ENCODE measurements at regions not wholly inside any gene's neighbourhood (a gene's known extent, or its start where the extent isn't known, plus 50 kb on each side); places are given as distances from the start of the nearest gene placed in this dataset.
A peak's percentile ranks its signal among the peaks of the same experiment; 100 is the strongest.
"Not testable (repeated sequence)": the region's sequence is repeated elsewhere in the genome, so short reads cannot be mapped to it uniquely, and the experiment has no call there.

DNA sequence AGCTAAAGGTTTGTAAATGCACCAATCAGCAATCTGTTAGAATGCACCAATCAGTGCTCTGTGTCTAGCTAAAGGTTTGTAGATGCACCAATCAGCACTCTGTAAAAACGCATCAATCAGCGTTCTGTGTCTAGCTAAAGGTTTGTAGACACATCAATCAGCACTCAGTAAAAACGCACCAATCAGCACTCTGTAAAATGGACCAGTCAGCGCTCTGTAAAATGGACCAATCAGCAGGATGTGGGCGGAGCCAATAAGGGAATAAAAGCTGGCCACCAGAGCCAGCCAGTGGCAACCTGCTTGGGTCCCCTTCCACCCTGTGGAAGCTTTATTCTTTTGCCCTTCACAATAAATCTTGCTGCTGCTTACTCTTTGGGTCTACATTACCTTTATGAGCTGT is 76.0 kb downstream of the FOXG1 start:
- H3K9me3 ChIP-seq; H3K4me3 ChIP-seq; FAIRE-seq; POLR2A ChIA-PET; H3K27ac ChIP-seq; H3K4me1 ChIP-seq; ATAC-seq; DNase-seq (ENCODE audit: low read depth in 1 of 2, low spot score in 1 of 2); H3K4me2 ChIP-seq; CTCF ChIA-PET: not testable (repeated sequence)
- peak; percentile 48 for TF ChIP-seq MAFK (IDR thresholded peaks at IDR 0.05; ENCODE audit: partially characterized antibody)
- WGBS (ENCODE audit: missing lambda C conversion rate) = 10% methylated on average over 5 of the region's 5 CpGs

DNA sequence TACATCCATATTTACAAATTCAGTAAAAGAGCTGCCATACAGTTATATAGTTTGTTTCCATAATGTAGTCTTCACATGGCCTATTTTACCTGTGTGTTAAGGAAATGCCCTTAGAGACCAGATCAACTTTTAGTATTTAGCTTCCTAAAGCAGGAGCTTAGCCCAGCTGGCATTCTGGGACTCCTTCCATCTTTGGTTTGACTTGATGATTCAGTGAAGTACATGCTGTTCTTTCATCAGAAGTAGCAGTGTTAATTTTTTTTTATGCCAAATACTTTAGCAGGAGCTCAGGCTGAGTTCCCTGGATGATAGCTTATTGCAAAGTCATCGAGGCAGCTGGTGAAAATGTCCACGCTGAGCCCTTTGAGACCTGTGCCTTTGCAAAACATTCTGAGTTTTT is 101.0 kb downstream of the FOXG1 start:
- DNase-seq (ENCODE audit: low read depth in 1 of 2, low spot score in 1 of 2) = no peak
- ChIA-PET POLR2A (no interaction called here), CTCF (no interaction called here)
- H3K4me1 ChIP-seq = no peaks in the 10 kb centered on the region
- 4% methylated on average over 2 of the region's 2 CpGs for WGBS (ENCODE audit: missing lambda C conversion rate)
- no peaks in the 10 kb centered on the region; the same call in 2 of the 3 replicates for H3K9me3 ChIP-seq
- no peak overlapping the region for H3K27ac ChIP-seq
- FAIRE-seq = no peak
- TF ChIP-seq NR3C1 (IDR thresholded peaks at IDR 0.05) (no peak), SREBF2 (IDR thresholded peaks at IDR 0.05) (no peak), RFX5 (IDR thresholded peaks at IDR 0.05) (no peak), RAD21 (conservative IDR thresholded peaks at IDR 0.05 in 1 of 2, IDR thresholded peaks at IDR 0.05 in 1 of 2) (no peak)
- no peak overlapping the region for H3K4me2 ChIP-seq
- no peak for ATAC-seq
- H3K4me3 ChIP-seq = no peak overlapping the region

DNA sequence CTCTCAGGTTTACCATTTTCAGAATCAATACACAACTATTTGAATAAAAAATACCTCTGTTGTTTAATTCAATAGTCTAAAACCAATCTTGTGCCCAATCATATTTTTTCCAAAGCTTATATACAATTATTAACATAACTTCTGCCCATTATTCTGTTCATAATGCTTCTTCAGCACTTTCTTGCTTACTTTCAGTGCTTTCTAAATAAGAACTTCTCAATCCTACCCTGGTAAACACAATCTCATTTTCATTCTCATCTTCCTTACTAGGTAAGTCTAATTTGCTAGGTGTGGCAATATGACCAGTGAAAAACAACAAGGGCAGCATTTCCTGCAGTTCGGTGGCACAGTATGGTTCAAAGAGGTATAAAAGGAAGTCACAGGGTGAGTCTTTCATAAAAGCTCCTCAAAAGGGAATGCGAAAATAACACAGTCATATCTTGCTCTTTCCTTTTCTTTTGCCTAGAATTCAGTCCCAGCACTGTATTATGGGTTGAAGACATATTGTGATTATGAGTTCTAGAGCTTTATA is 103.5 kb downstream of the FOXG1 start:
- H3K4me1 ChIP-seq = no peaks in the 10 kb centered on the region
- CTCF ChIA-PET = interaction anchor here (0.9 kb wide), 1 partner anchor 11 kb away, joined by 3 read pairs; no protein-coding TSS in a partner anchor
- POLR2A ChIA-PET = no interaction called here

DNA sequence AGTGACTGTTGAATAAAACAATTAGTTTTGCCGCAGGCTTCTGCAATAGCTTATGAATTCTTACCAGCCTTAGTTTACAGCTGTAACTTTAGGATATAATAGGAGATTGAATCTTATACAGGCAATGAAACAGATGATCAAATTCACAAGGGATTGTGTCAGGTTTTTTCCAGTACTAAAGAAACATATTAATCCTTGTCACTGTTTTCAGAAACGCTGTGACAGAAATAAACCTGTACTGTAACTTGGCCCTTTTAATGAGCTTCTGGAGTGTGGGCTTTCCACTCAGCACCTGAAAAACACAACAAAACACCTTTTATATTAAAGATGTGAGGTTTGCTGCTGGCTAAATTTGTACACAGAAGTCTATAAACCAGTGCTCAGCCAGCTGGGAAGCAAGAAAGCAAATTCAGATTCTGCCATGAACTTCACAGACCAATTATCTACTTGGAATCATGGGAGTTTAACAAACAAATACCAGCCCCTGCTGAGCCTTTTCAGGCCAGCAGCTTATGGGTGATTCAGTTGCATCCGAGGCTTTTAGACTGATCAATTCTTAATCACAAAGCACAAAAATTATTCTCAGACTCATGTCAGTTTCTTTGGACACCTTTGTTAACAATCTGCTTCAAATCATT is 109.5 kb downstream of the FOXG1 start:
- H3K27ac ChIP-seq = no peak overlapping the region
- DNase-seq (ENCODE audit: low read depth in 1 of 2, low spot score in 1 of 2) = no peak
- ChIA-PET CTCF (no interaction called here), POLR2A (no interaction called here)
- no peaks in the 10 kb centered on the region for H3K9me3 ChIP-seq
- FAIRE-seq = no peak
- H3K4me2 ChIP-seq = no peak overlapping the region
- no peak overlapping the region for H3K4me3 ChIP-seq
- no peak for ATAC-seq
- no peaks in the 10 kb centered on the region for H3K4me1 ChIP-seq
- WGBS (ENCODE audit: missing lambda C conversion rate) = 46% methylated on average over 3 of the region's 3 CpGs
- TF ChIP-seq RARB (CRISPR knock-in tag; IDR thresholded peaks at IDR 0.05) (no peak), EHMT2 (IDR thresholded peaks at IDR 0.05; ENCODE audit: low read depth) (no peak), HOXB13 (CRISPR knock-in tag; IDR thresholded peaks at IDR 0.05; ENCODE audit: low read depth) (no peak), POLR2AphosphoS2 (conservative IDR thresholded peaks at IDR 0.05; ENCODE audit: low read length) (no peak), TP53 (CRISPR knock-in tag; IDR thresholded peaks at IDR 0.05) (no peak), HEYL (CRISPR knock-in tag; IDR thresholded peaks at IDR 0.05) (no peak), NFE2L2 (conservative IDR thresholded peaks at IDR 0.05; ENCODE audit: low read length) (no peak), ESRRA (IDR thresholded peaks at IDR 0.05; ENCODE audit: borderline replicate concordance, low read length) (no peak), CEBPB (IDR thresholded peaks at IDR 0.05) (no peak), HOXB5 (CRISPR knock-in tag; IDR thresholded peaks at IDR 0.05) (no peak), CBX8 (IDR thresholded peaks at IDR 0.05) (no peak), JUN (IDR thresholded peaks at IDR 0.05) (no peak), ZFP36 (IDR thresholded peaks at IDR 0.05; ENCODE audit: borderline replicate concordance, partially characterized antibody) (no peak), FOSL2 (IDR thresholded peaks at IDR 0.05) (no peak), FOSL2 (CRISPR knock-in tag; IDR thresholded peaks at IDR 0.05) (no peak)
- TF ChIP-seq, protein P1, sequence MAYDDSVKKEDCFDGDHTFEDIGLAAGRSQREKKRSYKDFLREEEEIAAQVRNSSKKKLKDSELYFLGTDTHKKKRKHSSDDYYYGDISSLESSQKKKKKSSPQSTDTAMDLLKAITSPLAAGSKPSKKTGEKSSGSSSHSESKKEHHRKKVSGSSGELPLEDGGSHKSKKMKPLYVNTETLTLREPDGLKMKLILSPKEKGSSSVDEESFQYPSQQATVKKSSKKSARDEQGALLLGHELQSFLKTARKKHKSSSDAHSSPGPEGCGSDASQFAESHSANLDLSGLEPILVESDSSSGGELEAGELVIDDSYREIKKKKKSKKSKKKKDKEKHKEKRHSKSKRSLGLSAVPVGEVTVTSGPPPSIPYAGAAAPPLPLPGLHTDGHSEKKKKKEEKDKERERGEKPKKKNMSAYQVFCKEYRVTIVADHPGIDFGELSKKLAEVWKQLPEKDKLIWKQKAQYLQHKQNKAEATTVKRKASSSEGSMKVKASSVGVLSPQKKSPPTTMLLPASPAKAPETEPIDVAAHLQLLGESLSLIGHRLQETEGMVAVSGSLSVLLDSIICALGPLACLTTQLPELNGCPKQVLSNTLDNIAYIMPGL (CRISPR knock-in tag; IDR thresholded peaks at IDR 0.05; ENCODE audit: borderline replicate concordance) = no peak
- TF ChIP-seq, protein P2, sequence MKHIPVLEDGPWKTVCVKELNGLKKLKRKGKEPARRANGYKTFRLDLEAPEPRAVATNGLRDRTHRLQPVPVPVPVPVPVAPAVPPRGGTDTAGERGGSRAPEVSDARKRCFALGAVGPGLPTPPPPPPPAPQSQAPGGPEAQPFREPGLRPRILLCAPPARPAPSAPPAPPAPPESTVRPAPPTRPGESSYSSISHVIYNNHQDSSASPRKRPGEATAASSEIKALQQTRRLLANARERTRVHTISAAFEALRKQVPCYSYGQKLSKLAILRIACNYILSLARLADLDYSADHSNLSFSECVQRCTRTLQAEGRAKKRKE (CRISPR knock-in tag; IDR thresholded peaks at IDR 0.05; ENCODE audit: low read depth) = no peak
- TF ChIP-seq, protein P3, sequence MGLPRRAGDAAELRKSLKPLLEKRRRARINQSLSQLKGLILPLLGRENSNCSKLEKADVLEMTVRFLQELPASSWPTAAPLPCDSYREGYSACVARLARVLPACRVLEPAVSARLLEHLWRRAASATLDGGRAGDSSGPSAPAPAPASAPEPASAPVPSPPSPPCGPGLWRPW (IDR thresholded peaks at IDR 0.05) = no peak
- TF ChIP-seq, protein P4, sequence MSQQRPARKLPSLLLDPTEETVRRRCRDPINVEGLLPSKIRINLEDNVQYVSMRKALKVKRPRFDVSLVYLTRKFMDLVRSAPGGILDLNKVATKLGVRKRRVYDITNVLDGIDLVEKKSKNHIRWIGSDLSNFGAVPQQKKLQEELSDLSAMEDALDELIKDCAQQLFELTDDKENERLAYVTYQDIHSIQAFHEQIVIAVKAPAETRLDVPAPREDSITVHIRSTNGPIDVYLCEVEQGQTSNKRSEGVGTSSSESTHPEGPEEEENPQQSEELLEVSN (IDR thresholded peaks at IDR 0.05; ENCODE audit: borderline replicate concordance, low read depth) = no peak

More for the DNA sequence above, 103.5 kb downstream of the FOXG1 start:
- DNase-seq (ENCODE audit: low read depth in 1 of 2, low spot score in 1 of 2) = no peak
- no peak for TF ChIP-seq ESRRA (IDR thresholded peaks at IDR 0.05; ENCODE audit: borderline replicate concordance, low read length)
- TF ChIP-seq MAFK (IDR thresholded peaks at IDR 0.05; ENCODE audit: partially characterized antibody) = peak; percentile 65
- TF ChIP-seq, protein P4 (IDR thresholded peaks at IDR 0.05; ENCODE audit: borderline replicate concordance, low read depth) = no peak
- no peak for TF ChIP-seq KDM1A (IDR thresholded peaks at IDR 0.05; ENCODE audit: low read depth)
- no peak for TF ChIP-seq EHMT2 (IDR thresholded peaks at IDR 0.05; ENCODE audit: low read depth)
- no peak for ATAC-seq
- H3K4me2 ChIP-seq = no peak overlapping the region
- H3K9me3 ChIP-seq = no peaks in the 10 kb centered on the region
- no peak overlapping the region for H3K27ac ChIP-seq
- H3K4me3 ChIP-seq = no peak overlapping the region
- 13% methylated on average over 2 of the region's 2 CpGs for WGBS (ENCODE audit: missing lambda C conversion rate)
- FAIRE-seq = no peak

Data from A549 (cell line).